ENCODE measurements at regions not wholly inside any gene's neighbourhood (a gene's known extent, or its start where the extent isn't known, plus 50 kb on each side); places are given as distances from the start of the nearest gene placed in this dataset.

DNA sequence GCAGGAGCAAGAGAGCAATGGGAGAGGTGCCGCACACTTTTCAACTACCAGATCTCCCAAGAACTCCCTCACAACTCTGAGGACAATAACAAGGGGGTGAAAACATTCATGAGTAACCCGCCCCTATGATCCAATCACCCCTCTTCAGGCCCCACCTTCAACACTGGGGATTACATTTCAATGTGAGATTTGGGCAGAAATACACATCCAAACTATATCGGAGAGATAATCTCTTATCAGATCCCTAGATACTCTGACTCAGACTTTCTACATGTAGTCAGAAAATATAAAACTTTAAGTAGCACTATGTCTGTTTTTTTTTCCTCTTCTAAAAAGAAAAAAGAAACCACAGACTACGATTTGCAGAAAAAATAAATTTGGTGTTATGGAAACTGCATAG is 1595.9 kb upstream of the NUDT12 start:
- TF ChIP-seq, protein P1, sequence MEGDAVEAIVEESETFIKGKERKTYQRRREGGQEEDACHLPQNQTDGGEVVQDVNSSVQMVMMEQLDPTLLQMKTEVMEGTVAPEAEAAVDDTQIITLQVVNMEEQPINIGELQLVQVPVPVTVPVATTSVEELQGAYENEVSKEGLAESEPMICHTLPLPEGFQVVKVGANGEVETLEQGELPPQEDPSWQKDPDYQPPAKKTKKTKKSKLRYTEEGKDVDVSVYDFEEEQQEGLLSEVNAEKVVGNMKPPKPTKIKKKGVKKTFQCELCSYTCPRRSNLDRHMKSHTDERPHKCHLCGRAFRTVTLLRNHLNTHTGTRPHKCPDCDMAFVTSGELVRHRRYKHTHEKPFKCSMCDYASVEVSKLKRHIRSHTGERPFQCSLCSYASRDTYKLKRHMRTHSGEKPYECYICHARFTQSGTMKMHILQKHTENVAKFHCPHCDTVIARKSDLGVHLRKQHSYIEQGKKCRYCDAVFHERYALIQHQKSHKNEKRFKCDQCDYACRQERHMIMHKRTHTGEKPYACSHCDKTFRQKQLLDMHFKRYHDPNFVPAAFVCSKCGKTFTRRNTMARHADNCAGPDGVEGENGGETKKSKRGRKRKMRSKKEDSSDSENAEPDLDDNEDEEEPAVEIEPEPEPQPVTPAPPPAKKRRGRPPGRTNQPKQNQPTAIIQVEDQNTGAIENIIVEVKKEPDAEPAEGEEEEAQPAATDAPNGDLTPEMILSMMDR (conservative IDR thresholded peaks at IDR 0.05), result no peak
- no peak for TF ChIP-seq ZFX (IDR thresholded peaks at IDR 0.05)
